ENCODE measurements at regions not wholly inside any gene's neighbourhood (a gene's known extent, or its start where the extent isn't known, plus 50 kb on each side); places are given as distances from the start of the nearest gene placed in this dataset.

- no peak for TF ChIP-seq GATA2 (IDR thresholded peaks at IDR 0.05; ENCODE audit: low read depth, low read length)
These were observed 408.1 kb upstream of the UBE2E3 start for GRCh38 chr2:180572346-180572745.

GRCh38 chr2:180571559-180571958 lies 408.8 kb upstream of the UBE2E3 start:
- TF ChIP-seq GATA2 (IDR thresholded peaks at IDR 0.05; ENCODE audit: low read depth, low read length) (no peak), GATA3 (IDR thresholded peaks at IDR 0.05; ENCODE audit: low read depth, low read length) (no peak)

GRCh38 chr2:180570864-180571263 lies 409.5 kb upstream of the UBE2E3 start:
- TF ChIP-seq GATA3 (IDR thresholded peaks at IDR 0.05; ENCODE audit: low read depth, low read length) (no peak), GATA2 (IDR thresholded peaks at IDR 0.05; ENCODE audit: low read depth, low read length) (no peak)

GRCh38 chr2:180564051-180564450 lies 416.4 kb upstream of the UBE2E3 start:
- TF ChIP-seq GATA2 (IDR thresholded peaks at IDR 0.05; ENCODE audit: low read depth, low read length) (no peak), GATA3 (IDR thresholded peaks at IDR 0.05; ENCODE audit: low read depth, low read length) (no peak)

- TF ChIP-seq GATA2 (IDR thresholded peaks at IDR 0.05; ENCODE audit: low read depth, low read length) (no peak), GATA3 (IDR thresholded peaks at IDR 0.05; ENCODE audit: low read depth, low read length) (no peak)
These were observed 418.0 kb upstream of the UBE2E3 start for GRCh38 chr2:180562378-180562777.

- TF ChIP-seq GATA2 (IDR thresholded peaks at IDR 0.05; ENCODE audit: low read depth, low read length) (no peak), GATA3 (IDR thresholded peaks at IDR 0.05; ENCODE audit: low read depth, low read length) (no peak)
These were observed 420.6 kb upstream of the UBE2E3 start for GRCh38 chr2:180559771-180560170.

- TF ChIP-seq GATA3 (IDR thresholded peaks at IDR 0.05; ENCODE audit: low read depth, low read length) (no peak), GATA2 (IDR thresholded peaks at IDR 0.05; ENCODE audit: low read depth, low read length) (no peak)
These were observed 421.4 kb upstream of the UBE2E3 start for GRCh38 chr2:180559038-180559437.

- no peak for TF ChIP-seq GATA3 (IDR thresholded peaks at IDR 0.05; ENCODE audit: low read depth, low read length)
- TF ChIP-seq GATA2 (IDR thresholded peaks at IDR 0.05; ENCODE audit: low read depth, low read length) = no peak
These were observed 424.9 kb upstream of the UBE2E3 start for GRCh38 chr2:180555391-180555965.

- TF ChIP-seq GATA2 (IDR thresholded peaks at IDR 0.05; ENCODE audit: low read depth, low read length) (no peak), GATA3 (IDR thresholded peaks at IDR 0.05; ENCODE audit: low read depth, low read length) (no peak)
These were observed 426.1 kb upstream of the UBE2E3 start for GRCh38 chr2:180554330-180554729.

- TF ChIP-seq GATA2 (IDR thresholded peaks at IDR 0.05; ENCODE audit: low read depth, low read length) = no peak
- no peak for TF ChIP-seq GATA3 (IDR thresholded peaks at IDR 0.05; ENCODE audit: low read depth, low read length)
These were observed 427.2 kb upstream of the UBE2E3 start for GRCh38 chr2:180553094-180553715.

- TF ChIP-seq GATA3 (IDR thresholded peaks at IDR 0.05; ENCODE audit: low read depth, low read length) (no peak), GATA2 (IDR thresholded peaks at IDR 0.05; ENCODE audit: low read depth, low read length) (no peak)
These were observed 437.9 kb upstream of the UBE2E3 start for GRCh38 chr2:180542511-180542910.

GRCh38 chr2:180540761-180541160 lies 439.6 kb upstream of the UBE2E3 start:
- no peak for TF ChIP-seq GATA2 (IDR thresholded peaks at IDR 0.05; ENCODE audit: low read depth, low read length)
- TF ChIP-seq GATA3 (IDR thresholded peaks at IDR 0.05; ENCODE audit: low read depth, low read length) = no peak

GRCh38 chr2:180539541-180539940 lies 440.9 kb upstream of the UBE2E3 start:
- TF ChIP-seq GATA3 (IDR thresholded peaks at IDR 0.05; ENCODE audit: low read depth, low read length) = no peak
- no peak for TF ChIP-seq GATA2 (IDR thresholded peaks at IDR 0.05; ENCODE audit: low read depth, low read length)

GRCh38 chr2:180535289-180535688 lies 445.1 kb upstream of the UBE2E3 start:
- TF ChIP-seq GATA2 (IDR thresholded peaks at IDR 0.05; ENCODE audit: low read depth, low read length) (no peak), GATA3 (IDR thresholded peaks at IDR 0.05; ENCODE audit: low read depth, low read length) (no peak)

- TF ChIP-seq GATA3 (IDR thresholded peaks at IDR 0.05; ENCODE audit: low read depth, low read length) (no peak), GATA2 (IDR thresholded peaks at IDR 0.05; ENCODE audit: low read depth, low read length) (no peak)
These were observed 455.9 kb upstream of the UBE2E3 start for GRCh38 chr2:180524499-180524898.
